GM12874 (cell line): ENCODE measurements at regions not wholly inside any gene's neighbourhood (a gene's known extent, or its start where the extent isn't known, plus 50 kb on each side); places are given as distances from the start of the nearest gene placed in this dataset.

ENCODE experiments used
- CTCF ChIP-seq: IDR thresholded peaks from 2 replicates; pipeline ENCODE4 v1.5.1; 2011; ENCODE audit warnings: low read depth, mild to moderate bottlenecking, control low read depth, low read length, moderate library complexity; ENCODE audit not compliant: insufficient read depth

- no peak for TF ChIP-seq CTCF
Observed at GRCh38 chr4:174110180-174110579, 173.3 kb downstream of the FBXO8 start.

GRCh38 chr4:174107746-174108354 lies 175.6 kb downstream of the FBXO8 start:
- no peak for TF ChIP-seq CTCF

- no peak for TF ChIP-seq CTCF
Observed at GRCh38 chr4:174105202-174105601, 178.3 kb downstream of the FBXO8 start.

- TF ChIP-seq CTCF, result no peak
Observed at GRCh38 chr4:174100910-174101309, 182.6 kb downstream of the FBXO8 start.

- no peak for TF ChIP-seq CTCF
Observed at GRCh38 chr4:174099712-174100111, 183.8 kb downstream of the FBXO8 start.

GRCh38 chr4:174096999-174097398 lies 186.5 kb downstream of the FBXO8 start:
- TF ChIP-seq CTCF, result no peak

GRCh38 chr4:174096456-174096855 lies 187.0 kb downstream of the FBXO8 start:
- TF ChIP-seq CTCF, result no peak
